ENCODE measurements at regions not wholly inside any gene's neighbourhood (a gene's known extent, or its start where the extent isn't known, plus 50 kb on each side); places are given as distances from the start of the nearest gene placed in this dataset.
"Not testable (repeated sequence)": the region's sequence is repeated elsewhere in the genome, so short reads cannot be mapped to it uniquely, and the experiment has no call there.

DNA sequence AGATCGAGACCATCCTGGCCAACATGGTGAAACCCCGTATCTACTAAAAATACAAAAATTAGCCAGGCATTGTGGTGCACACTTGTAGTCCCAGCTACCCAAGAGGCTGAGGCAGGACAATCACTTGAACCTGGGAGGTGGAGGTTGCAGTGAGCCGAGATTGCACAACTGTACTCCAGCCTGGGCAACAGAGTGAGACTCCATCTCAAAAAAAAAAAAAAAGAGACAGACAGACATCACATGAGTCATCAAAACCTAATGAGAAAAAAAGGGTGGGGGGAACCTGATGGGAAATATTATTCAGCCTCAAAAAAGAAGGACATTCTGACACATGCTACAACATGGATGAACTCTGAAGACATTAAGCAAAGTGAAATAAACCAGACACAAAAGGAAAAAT lies 67.4 kb downstream of the ARL6IP4 start:
- TF ChIP-seq, protein P1, sequence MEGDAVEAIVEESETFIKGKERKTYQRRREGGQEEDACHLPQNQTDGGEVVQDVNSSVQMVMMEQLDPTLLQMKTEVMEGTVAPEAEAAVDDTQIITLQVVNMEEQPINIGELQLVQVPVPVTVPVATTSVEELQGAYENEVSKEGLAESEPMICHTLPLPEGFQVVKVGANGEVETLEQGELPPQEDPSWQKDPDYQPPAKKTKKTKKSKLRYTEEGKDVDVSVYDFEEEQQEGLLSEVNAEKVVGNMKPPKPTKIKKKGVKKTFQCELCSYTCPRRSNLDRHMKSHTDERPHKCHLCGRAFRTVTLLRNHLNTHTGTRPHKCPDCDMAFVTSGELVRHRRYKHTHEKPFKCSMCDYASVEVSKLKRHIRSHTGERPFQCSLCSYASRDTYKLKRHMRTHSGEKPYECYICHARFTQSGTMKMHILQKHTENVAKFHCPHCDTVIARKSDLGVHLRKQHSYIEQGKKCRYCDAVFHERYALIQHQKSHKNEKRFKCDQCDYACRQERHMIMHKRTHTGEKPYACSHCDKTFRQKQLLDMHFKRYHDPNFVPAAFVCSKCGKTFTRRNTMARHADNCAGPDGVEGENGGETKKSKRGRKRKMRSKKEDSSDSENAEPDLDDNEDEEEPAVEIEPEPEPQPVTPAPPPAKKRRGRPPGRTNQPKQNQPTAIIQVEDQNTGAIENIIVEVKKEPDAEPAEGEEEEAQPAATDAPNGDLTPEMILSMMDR (IDR thresholded peaks at IDR 0.05) = not testable (repeated sequence)
- TF ChIP-seq POLR2AphosphoS5 (IDR thresholded peaks at IDR 0.05; ENCODE audit: insufficient read depth in 1 of 2, low read depth in 1 of 2) = not testable (repeated sequence)

Measured in vagina (tissue), 2 donors.